ENCODE measurements at regions not wholly inside any gene's neighbourhood (a gene's known extent, or its start where the extent isn't known, plus 50 kb on each side); places are given as distances from the start of the nearest gene placed in this dataset.

DNA sequence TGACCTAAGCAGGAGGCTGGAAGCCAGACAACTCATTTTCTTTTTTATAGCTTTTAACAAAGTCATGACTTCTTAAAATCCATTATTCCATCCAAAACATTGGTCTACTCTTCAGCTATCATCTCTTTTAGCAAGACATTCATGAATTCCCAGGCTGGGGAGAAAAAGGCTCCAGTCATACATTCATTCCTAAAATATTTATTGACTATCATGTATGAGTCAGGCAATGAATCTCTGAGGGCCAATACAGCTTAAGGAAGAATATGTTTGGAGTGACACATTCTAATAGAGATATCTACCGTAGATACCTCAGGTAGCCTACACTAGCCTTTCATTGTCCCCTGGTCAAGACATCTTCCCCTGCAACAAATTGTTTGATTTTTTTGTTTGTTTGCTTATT is 196.4 kb upstream of the NANOGP8 start:
- TF ChIP-seq, protein P1, sequence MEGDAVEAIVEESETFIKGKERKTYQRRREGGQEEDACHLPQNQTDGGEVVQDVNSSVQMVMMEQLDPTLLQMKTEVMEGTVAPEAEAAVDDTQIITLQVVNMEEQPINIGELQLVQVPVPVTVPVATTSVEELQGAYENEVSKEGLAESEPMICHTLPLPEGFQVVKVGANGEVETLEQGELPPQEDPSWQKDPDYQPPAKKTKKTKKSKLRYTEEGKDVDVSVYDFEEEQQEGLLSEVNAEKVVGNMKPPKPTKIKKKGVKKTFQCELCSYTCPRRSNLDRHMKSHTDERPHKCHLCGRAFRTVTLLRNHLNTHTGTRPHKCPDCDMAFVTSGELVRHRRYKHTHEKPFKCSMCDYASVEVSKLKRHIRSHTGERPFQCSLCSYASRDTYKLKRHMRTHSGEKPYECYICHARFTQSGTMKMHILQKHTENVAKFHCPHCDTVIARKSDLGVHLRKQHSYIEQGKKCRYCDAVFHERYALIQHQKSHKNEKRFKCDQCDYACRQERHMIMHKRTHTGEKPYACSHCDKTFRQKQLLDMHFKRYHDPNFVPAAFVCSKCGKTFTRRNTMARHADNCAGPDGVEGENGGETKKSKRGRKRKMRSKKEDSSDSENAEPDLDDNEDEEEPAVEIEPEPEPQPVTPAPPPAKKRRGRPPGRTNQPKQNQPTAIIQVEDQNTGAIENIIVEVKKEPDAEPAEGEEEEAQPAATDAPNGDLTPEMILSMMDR (IDR thresholded peaks at IDR 0.05): no peak
- TF ChIP-seq POLR2A (IDR thresholded peaks at IDR 0.05): no peak

All from upper lobe of left lung (tissue), 4 donors.